ENCODE measurements at regions not wholly inside any gene's neighbourhood (a gene's known extent, or its start where the extent isn't known, plus 50 kb on each side); places are given as distances from the start of the nearest gene placed in this dataset.

DNA sequence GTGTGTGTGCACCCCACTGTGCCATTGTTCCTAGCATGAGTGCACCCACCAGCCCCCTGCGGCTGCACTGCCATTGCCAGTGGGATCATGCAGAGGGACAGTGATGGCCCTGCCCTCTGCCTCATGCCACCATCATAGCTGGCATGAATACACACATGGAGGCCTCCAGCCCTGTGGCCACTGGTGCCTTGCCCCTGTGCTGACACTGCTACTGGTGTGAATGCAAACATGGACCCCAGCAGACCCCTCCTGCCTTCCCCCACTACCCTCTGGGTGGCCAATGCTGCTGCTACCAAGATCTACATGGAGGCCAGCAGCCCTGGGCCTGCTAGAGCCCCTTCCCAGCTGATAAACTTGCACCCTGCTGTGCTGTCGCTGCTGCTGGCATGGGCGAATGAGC lies 995.5 kb upstream of the GOT2 start:
- DNase-seq (ENCODE audit: low read depth in 2 of 2): no peak

DNA sequence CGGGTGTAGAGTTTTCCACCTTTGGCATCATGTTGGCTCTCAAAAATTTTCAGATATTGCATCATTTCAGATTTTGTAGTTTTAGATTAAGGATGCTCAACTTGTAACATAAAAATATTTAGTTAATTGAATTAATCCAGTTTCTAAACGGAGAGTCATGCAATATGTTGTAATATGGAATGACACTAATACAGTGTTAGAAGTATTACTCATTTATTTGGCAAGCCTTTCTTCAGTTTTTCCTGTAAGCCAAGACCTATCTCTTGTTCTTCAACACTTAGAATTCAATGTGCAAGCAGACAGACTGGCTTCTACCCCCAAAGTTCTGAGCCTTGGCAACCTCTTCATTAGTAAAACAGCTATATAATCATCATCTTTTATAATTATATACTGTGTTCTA lies 985.0 kb upstream of the GOT2 start:
- no peak for DNase-seq (ENCODE audit: low read depth in 2 of 2)

DNA sequence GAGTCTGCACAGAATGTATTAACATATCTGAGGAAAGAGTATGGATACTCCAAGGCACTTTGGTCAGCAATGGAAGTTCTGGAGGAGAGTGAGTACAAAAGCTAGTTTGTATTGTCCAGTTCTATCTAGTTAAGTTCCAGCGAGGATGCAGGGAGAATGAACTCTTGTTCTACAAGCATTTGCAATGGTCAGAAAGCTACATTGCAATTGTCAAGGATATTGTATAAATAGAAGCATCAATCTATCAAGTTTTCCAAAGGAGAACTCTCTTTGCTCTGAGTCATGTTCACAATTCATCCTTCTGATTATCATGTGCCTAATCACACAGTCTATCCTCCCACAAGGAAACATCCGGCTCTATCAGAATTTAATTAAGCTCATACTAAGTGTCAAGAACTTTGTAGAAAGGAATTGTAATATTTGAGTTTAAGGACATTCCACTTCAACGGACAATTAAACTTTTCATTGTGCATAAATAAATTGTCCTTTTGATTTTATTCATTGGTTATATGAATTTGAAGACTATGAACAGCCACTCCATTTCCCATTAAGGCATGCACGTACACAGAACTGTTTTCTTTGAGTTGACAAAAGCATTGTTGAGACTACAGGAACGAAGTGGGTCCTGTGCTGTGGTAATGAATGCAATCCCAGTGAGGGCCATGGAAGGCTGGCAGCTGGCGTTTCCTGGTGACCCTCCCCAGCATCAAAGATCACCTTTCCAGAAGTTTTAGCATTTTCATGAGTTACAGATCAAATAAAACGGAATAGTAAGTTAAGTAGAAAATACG lies 973.5 kb upstream of the GOT2 start:
- DNase-seq (ENCODE audit: low read depth in 2 of 2): no peak

DNA sequence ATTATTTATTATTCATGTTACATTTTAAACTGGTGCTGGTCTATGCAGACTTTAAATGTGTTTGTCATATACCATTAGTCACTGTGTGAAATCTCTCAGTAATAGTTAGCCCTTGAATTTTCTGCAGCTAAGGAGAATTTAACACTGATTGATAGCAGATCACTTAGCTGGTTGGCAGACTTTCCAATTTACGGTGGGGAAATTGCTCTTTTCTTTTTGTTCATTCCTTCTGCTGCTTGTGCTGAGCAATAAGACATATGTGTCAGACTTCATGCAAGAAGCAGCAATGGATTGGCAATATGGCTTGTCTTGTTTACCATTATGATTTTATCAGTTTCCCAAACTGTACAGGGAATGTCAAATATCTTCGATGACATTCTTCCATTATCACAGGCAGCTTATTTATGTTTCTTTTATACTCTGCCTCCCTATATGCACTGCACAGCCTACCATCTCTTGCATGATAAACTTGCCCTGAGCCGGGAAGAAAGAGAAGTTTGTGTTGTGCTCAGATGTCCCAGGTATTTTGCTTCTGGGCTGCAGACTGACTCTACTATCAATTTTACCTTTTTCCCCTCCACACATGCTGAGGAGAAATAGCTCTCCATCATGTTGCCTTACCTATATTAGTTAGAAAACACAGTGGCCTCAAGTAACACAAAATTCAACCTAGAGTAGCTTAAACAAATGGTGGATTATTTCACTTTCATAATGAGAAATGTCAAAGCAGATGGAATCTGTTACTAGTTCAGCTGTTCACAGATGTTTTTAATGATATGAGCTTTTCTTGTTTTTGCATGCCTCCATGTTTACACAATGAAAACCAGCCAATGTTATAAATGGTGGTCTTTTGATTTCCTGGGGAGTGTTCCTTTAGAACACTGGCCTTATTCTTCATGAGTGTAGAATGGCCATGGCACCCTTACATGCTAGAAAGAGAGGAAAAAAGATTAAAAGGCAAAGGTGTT lies 968.1 kb upstream of the GOT2 start:
- DNase-seq (ENCODE audit: low read depth in 2 of 2): no peak

DNA sequence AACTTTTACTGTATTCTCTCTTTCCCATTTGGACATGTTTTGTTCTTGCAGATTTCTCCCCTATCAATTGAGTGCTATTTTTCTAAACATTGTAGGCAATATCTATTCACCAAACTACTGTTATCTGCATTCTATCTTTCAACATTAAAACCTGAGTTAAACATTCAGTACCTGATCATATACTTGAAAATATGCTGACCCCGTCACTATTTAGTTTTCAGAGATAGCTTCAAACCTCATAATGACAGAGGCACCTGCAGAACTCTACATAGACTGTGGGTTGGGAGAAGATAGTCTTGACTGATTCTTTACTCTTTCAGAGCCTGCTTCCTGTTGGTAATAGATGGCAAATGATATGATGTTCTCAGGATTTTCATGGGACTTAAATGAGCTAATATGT lies 965.7 kb upstream of the GOT2 start:
- no peak for DNase-seq (ENCODE audit: low read depth in 2 of 2)

DNA sequence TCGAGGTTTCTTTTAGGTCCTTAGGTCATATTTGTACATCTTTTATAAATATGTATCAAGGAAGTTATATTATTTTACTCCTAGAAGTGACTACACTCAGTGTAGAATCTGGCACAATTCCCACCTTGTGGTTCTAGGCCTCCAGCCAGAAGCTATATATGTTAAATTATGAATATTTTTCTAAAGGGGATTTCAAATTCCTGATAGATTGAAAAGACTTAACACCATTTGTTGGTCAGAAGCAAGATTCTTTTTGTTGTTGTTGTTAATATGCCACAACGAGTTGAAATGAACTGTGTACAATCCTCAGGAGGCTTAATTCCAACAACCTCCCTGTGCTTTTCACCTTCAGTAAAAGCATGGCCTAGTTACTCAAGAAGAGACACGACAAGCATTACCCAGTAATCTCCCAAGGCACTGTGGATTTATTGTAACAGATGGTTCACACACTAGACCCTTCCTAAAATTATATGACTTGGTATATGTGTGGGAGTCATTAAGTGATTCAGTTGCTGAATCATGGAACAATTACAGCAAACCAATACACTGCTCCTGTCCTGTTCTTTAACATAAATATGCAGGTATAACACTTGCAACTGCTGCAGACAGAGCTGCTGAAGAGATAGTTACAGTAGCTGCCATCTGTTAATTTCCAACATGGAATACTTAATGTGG lies 964.4 kb upstream of the GOT2 start:
- DNase-seq (ENCODE audit: low read depth in 2 of 2): no peak

DNA sequence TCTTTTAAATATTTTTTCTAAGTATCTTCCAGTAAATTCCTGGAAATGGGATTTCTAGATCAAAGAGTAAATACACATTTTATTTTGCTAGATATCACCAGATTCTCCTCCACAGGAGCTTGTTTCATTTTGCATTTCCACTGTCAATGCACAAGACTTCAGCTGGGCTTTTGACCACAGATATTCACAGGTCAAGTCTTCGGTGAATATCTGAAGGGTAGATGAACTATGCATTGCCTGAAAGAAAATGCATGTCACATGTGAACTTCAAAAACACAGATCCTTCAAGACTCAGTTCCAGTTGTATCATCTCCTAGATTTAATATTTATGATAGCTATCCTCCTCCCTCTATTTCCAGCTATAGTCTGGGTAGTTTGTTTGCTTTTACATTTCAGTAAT lies 963.6 kb upstream of the GOT2 start:
- DNase-seq (ENCODE audit: low read depth in 2 of 2): no peak

DNA sequence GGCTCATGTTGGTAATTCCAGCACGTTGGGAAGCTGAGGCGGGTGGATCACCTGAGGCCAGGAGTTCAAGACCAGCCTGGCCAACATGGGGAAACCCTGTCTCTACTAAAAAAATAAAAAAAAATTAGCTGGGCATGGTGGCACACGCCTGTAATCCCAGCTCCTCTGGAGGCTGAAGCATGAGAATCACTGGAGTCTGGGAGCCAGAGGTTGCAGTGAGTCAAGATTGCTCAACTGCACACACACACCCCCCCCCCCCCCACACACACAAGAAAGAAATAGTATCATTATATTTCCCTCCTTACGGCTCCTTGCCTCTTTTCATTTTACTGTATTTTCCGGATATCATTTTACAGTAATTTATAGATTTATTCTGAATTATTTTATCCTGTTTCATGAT lies 963.1 kb upstream of the GOT2 start:
- no peak for DNase-seq (ENCODE audit: low read depth in 2 of 2)

DNA sequence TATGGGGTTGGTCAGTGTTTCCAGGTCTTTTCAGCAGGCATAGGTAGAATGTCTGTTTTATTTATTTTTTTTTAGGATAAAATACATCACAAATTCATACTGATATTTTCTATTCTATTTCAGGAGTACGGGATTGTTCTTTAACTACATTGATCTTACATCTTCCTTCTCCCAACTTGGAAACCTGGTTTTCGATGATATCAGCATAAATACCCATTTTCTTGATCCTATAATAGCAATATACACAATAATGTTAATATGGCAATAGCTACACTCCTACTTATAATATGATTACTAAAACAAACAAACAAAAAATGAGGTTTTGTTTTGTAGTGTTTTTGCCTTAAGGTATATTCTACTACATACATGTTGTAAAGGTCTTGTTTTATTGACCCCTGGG lies 962.4 kb upstream of the GOT2 start:
- DNase-seq (ENCODE audit: low read depth in 2 of 2): no peak

DNA sequence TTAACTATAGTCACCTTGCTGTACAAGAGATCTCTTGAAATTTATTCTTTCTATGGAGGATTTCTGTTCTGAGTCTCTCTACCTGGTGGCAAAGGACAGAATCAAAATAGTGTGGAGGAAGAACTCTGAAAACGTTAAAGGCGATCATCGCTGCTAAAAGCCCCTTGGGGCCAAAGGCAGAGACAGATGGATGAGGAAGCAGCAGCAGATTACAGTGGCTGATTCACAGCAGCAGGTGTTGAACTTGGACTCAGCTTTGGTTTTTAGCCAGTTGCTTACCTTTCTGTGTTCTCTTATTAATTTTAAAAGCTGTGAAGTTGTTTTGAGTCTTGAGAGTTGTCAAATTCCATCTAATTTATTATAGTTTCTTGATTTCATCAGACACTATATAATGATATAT lies 956.1 kb upstream of the GOT2 start:
- no peak for DNase-seq (ENCODE audit: low read depth in 2 of 2)

DNA sequence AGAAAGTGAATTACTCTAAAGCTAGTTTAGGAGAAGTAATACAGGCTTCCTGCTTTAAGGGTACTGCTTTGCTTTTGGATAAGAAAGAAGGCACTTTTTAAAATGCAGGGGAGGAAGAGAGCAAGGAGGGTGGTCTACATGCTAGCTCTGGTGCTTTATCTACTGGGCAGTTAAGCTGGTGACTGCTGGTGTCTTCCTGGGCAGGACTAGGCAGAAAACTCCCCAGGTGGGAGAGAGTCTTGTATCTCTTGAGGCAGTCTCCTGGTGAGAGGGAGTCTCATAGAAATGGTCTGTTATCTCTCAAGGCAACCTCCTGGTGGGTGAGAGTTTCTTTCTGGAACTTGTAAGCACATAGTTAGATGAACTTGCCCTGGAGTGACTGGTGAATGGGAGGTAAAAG lies 953.9 kb upstream of the GOT2 start:
- DNase-seq (ENCODE audit: low read depth in 2 of 2): no peak

DNA sequence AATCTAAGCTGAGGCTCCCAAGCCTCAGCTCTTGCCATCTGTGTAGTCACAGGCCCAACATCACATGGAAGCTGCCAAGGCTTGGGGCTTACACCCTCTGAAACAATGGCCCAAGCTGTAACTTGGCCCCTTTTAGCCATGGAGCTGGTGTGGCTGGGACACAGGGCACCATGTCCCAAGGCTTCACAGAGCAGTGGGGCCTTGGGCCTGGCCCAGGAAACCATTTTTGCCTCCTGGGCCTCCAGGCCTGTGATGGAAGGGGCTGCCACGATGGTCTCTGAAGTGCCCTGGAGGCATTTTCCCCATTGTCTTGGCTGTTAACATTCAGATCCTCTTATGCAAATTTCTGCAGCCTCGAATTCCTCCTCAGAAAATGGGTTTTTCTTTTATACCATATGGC lies 952.3 kb upstream of the GOT2 start:
- DNase-seq (ENCODE audit: low read depth in 2 of 2): no peak

DNA sequence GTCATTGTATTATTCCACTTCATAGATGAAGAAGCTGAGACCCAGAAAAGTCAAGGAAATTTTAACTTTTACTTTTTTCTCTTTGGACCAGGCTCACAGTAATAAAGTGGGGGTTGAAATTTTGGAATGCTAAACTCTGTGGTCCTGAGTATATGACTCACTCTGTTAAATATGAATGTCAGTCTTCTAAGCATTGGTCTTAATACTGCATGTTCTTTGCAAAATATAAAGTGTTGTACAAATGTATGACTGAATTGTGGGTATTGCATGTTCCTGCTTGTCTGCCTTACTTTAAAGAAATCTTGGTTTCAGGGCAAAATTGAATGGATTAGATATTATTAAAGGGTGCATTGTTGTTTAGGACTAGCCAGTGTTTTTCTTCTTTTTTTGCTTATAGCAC lies 950.8 kb upstream of the GOT2 start:
- DNase-seq (ENCODE audit: low read depth in 2 of 2): no peak

DNA sequence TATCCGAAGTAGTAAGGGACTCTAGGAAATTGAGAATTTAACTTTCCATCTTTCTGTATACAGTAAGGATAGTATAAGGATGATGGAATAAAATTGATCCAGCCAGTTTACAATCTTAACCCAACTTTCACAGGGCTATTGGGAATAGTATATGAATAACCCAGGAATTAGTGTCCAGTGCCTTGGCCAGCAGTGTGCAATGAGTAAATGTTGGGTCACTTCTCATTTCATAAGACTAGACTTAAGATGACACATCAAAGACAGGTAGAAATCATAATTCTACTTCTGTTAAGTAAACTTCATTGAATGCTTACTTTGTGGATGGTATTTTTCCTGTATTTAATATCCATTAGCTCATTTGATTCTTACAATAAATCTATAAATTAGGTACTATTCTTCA lies 949.6 kb upstream of the GOT2 start:
- DNase-seq (ENCODE audit: low read depth in 2 of 2): no peak

DNA sequence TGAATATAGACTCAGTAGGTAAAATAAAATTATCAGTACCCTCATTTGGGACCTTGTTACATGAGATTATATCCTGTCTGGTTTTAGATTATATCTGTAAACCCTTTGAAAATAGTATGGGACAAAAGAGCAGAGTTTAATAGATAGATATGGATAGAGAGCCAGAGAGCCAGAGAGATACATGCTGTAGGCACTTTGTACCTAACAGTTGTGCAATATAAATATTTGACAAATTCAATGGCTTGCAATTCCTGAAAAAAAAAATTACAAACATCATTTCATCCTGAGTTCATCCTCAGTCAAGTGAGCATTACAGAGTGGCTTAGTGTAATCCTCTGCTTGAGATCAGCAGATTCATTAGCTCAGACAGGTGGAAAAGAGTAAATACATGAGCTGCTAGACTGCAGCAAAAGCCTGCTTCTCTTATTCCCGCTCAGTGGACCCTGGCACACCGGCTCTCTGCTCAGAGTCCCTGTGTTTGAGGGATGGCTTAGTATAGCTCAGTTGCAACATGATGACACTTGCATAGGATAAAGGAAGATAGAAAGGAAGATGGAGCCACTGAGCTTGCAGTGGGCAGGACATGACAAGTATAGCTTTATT lies 931.6 kb upstream of the GOT2 start:
- DNase-seq (ENCODE audit: low read depth in 2 of 2): no peak

DNA sequence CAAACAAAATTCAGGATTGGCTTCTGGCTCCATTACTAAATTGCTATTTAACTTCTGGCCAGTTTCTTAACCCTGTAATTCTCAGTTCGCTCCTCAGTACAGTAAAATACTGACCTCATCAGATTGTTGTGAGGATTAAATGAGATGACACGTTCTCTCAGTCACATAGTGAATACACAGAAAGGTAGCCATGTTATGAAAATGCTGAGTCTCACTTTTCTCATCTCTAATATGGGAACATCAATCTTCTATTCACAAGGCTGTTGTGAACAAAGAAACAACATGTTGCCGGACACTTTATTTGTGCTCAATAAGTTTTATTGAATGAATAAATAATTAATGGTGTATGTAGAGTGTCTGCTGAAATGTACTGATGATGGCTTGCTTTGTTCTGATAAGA lies 924.5 kb upstream of the GOT2 start:
- DNase-seq (ENCODE audit: low read depth in 2 of 2): no peak

DNA sequence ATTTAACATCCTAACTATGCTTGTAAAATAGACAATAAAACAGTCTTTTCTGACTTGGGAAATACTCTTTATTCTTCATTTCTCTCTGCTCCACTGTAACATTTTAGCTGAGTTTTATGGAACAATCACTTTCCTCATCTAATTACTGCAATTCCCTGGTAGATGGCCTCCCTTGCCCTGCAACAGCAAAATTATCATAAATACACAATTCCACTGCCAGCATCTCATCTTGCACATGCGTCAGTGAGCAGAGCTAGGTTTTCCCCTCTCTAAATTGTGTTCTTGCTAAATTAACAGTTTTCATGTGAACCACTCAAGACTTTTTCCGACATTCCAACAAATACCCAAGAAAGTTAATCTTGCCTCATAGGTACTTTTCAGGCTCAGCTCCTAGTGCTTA lies 920.9 kb upstream of the GOT2 start:
- DNase-seq (ENCODE audit: low read depth in 2 of 2): no peak

DNA sequence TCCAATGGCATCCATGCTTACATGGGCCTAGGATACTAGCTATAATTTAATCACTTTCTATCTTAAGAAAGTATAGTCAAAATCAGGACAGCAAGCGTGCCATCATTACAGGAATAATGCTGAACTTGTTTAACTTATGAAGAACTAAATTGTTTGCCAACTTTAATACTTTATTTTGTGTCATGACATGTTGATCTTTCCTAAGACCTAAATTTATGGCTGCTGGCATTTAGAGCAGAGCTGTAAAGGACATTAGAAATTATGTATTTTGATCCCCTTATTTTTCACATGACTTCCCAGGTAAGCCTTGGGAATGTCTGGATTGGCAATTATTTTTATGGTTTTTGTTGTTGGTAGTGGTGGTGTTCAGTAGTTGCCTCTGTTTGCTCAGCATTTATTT lies 920.3 kb upstream of the GOT2 start:
- no peak for DNase-seq (ENCODE audit: low read depth in 2 of 2)

DNA sequence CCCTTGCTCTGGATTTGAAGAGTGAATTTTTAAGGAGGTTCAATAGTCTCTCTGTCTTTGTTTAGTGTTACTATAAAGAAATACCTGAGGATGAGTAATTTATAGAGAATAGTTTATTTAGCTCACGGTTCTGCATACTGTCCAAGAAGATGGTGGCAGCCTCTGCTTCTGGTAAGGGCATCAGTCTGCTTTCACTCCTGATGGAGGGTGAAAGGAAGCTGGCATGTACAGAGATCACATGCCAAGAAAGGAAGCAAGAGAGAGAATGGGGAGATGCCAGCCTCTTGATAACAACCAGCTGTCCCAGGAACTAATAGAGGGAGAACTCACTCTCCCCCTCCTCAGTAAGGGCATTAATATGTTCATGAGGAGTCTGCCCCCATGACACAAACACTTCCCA lies 917.5 kb upstream of the GOT2 start:
- DNase-seq (ENCODE audit: low read depth in 2 of 2): no peak

DNA sequence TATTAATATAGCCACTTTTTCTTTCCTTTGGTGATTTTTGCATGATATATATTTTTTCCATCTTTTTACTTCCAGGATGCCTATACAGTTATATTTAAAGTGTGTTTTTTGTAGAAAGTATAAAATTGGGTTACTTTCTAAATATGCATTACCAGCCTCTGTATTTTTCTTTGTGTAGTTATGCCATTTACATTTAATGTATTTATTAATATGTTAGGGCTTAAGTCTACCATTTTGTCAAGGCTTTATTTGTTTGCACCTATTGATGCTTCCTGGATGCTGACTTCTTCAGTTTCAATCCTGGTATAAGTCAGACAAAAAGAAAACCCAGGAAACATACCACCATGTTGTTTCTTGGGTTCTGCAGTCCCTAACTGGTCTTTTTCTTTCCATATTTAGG lies 911.1 kb upstream of the GOT2 start:
- DNase-seq (ENCODE audit: low read depth in 2 of 2): no peak

DNA sequence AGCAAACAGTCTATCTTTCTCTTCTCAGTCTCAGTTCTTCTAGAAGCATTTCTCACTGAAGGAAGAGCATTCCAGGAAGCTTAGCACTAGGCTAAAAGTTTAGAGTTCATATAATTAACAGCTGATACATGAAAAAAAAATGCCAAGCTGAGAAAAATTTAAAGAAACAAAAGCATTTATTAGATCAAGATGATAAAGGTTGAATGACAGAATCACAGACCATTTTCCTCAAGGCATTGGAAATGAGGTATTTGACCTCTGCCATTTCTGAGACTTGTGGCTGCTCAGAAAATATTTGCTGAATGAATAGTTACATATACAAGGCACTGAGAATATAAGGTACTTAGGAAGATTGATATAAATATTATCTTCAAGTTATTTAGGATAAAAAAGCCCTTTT lies 901.6 kb upstream of the GOT2 start:
- DNase-seq (ENCODE audit: low read depth in 2 of 2): no peak

DNA sequence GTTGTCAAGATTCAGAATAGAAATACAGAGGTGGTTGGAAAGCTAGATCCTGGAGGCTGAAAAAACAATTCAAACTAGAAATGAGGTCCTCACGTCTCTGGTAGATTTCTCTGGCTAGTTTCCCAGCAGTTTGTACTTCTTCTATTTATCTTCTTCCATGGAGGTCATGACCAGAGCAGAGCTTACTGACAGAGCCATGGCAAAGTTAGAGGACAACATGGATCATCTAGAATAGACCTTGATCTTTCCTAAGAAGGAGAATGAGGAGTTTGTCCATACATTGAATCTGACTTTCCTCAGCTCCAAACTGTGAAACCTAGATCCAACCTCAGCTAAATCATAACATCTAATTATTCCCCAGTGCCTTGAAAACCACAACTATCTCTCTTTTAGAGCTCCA lies 900.8 kb upstream of the GOT2 start:
- DNase-seq (ENCODE audit: low read depth in 2 of 2): no peak

Measured in stimulated activated CD4-positive, alpha-beta T cell treated with anti-CD3 and anti-CD28 coated beads, Interleukin-4, amount 100 ng/mL, for 48 hours (primary cell).